22Rv1 (cell line): ENCODE measurements at regions not wholly inside any gene's neighbourhood (a gene's known extent, or its start where the extent isn't known, plus 50 kb on each side); places are given as distances from the start of the nearest gene placed in this dataset.

Experiments used
- CTCF ChIP-seq: fragments of 450-650 bp; IDR thresholded peaks from 2 replicates; pipeline ENCODE4 v1.5.1; 2017; ENCODE audit warnings: mild to moderate bottlenecking
- ZFX ChIP-seq: fragments of 450-650 bp; IDR thresholded peaks from 2 replicates; pipeline ENCODE4 v1.6.1; 2017; ENCODE audit warnings: antibody characterized with exemption, borderline replicate concordance

DNA sequence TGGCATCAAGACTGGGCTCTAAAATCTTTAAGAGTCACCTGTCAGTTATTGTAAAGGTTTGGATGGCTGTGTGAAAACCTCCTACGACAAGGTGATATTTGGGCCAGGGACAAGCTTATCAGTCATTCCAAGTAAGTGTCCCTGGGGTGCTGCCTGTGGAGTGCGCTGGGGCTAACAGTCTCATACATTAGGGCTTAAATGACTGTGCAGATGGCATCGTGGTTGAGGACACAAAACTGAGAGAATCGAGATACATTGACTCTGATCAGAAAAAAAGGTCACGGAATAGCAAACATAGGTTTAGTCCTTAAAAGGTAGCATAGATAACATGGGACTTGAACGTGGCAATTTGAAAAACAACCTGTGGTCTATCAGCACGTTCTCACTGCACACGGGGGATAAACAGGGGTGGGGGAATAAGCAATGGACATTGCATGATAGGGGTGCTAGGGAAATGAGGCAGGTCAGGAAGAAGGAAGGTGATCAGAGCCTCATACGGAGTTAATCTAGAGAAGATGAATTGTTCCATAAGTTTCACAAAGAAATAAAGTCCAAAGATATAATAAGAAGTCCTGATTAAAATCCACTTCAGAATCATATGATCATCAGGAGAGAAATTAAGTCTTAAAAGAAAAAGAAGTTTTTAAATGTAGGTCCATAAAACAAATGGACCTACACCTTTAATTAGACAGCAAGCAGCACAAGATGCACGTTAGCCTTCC lies 100.3 kb downstream of the DAD1 start:
- no peak for TF ChIP-seq CTCF
- TF ChIP-seq ZFX, result no peak
